A549 (cell line): ENCODE measurements at regions not wholly inside any gene's neighbourhood (a gene's known extent, or its start where the extent isn't known, plus 50 kb on each side); places are given as distances from the start of the nearest gene placed in this dataset.

Source experiments
- CEBPB ChIP-seq, 2 experiments: fragments of >200 bp in 1 of 2; sonication (Bioruptor Twin) in 1 of 2; formaldehyde crosslinking in 1 of 2; IDR thresholded peaks; 2 replicates each; pipeline ENCODE4 v1.6.1; 2012 to 2016
- CTCF ChIP-seq: fragments of >200 bp; sonication (Bioruptor Twin); formaldehyde crosslinking; IDR thresholded peaks from 3 replicates; pipeline ENCODE4 v1.5.1; 2016
- FOSL2 ChIP-seq, 2 experiments: fragments of 450-650 bp in 1 of 2; fragments of >200 bp in 1 of 2; sonication (Bioruptor Twin) in 1 of 2; formaldehyde crosslinking; IDR thresholded peaks; 2 replicates each; pipeline versions ENCODE4 v1.5.0 to v1.6.1; 2016 to 2020; ENCODE audit warnings: mild to moderate bottlenecking in 1 of 2, moderate library complexity in 1 of 2
- HDAC2 ChIP-seq: fragments of 200-600 bp; sonication (generic); IDR thresholded peaks from 2 replicates; pipeline ENCODE4 v1.6.1; 2016
- HMGXB4 ChIP-seq: fragments of 250-450 bp; sonication (Bioruptor Pico); IDR thresholded peaks from 2 replicates; pipeline ENCODE4 v1.5.0; 2021; ENCODE audit warnings: mild to moderate bottlenecking, moderate library complexity, borderline replicate concordance
- JUN ChIP-seq, 2 experiments: fragments of >200 bp; sonication (Bioruptor Twin); formaldehyde crosslinking; IDR thresholded peaks; 2 replicates in 1 of 2; 3 replicates in 1 of 2; pipeline ENCODE4 v1.6.1; 2016 to 2017
- MAX ChIP-seq: IDR thresholded peaks from 2 replicates; pipeline ENCODE4 v1.6.1; 2012
- NR3C1 ChIP-seq: fragments of >200 bp; sonication (Bioruptor Twin); formaldehyde crosslinking; IDR thresholded peaks from 3 replicates; pipeline ENCODE4 v1.6.1; 2017
- PBX3 ChIP-seq: IDR thresholded peaks from 2 replicates; pipeline ENCODE4 v1.6.1; 2012
- PHF8 ChIP-seq: fragments of 200-600 bp; sonication (generic); IDR thresholded peaks from 2 replicates; pipeline ENCODE4 v1.6.1; 2016; ENCODE audit warnings: low read depth, mild to moderate bottlenecking, antibody characterized with exemption, moderate library complexity, borderline replicate concordance
- POLR2A ChIP-seq: IDR thresholded peaks from 2 replicates; pipeline ENCODE4 v1.6.1; 2012; ENCODE audit warnings: mild to moderate bottlenecking, low read length
- TP53 ChIP-seq: fragments of 250-450 bp; sonication (Bioruptor Pico); IDR thresholded peaks from 2 replicates; pipeline ENCODE4 v1.5.0; 2021; ENCODE audit warnings: mild to moderate bottlenecking, moderate library complexity
- USF2 ChIP-seq: fragments of 450-650 bp; IDR thresholded peaks from 2 replicates; pipeline ENCODE4 v1.6.1; 2014; ENCODE audit warnings: antibody characterized with exemption
- ZC3H11A ChIP-seq: fragments of 450-650 bp; IDR thresholded peaks from 2 replicates; pipeline ENCODE4 v1.6.1; 2014; ENCODE audit warnings: antibody characterized with exemption, mild to moderate bottlenecking

GRCh38 chr13:84983321-84983720, 815.9 kb downstream of the SLITRK6 start:
- TF ChIP-seq USF2 (no peak), CTCF (no peak), POLR2A (no peak), NR3C1 (no peak), CEBPB (IDR thresholded peaks at IDR 0.05) (no peak), FOSL2 (IDR thresholded peaks at IDR 0.05) (no peak), FOSL2 (CRISPR knock-in tag; IDR thresholded peaks at IDR 0.05) (no peak), PBX3 (no peak), TP53 (CRISPR knock-in tag) (no peak), MAX (no peak), ZC3H11A (no peak), HMGXB4 (CRISPR knock-in tag) (no peak), HDAC2 (no peak), PHF8 (no peak), JUN (IDR thresholded peaks at IDR 0.05) (no peak)
